Fibroblast of lung (primary cell): ENCODE measurements at regions not wholly inside any gene's neighbourhood (a gene's known extent, or its start where the extent isn't known, plus 50 kb on each side); places are given as distances from the start of the nearest gene placed in this dataset.

Source experiments
- CTCF ChIP-seq, 2 donors: IDR thresholded peaks in 1 of 2; conservative IDR thresholded peaks in 1 of 2; 1 replicate in 1 of 2; 2 replicates in 1 of 2; pipeline ENCODE4 v1.5.1; 2011 to 2012; ENCODE audit warnings: low read length in 2 of 2, control low read depth in 1 of 2, inconsistent platforms in 1 of 2, low read depth in 1 of 2, mild to moderate bottlenecking in 1 of 2
- EZH2 ChIP-seq: IDR thresholded peaks from 2 replicates; pipeline ENCODE4 v1.5.1; 2012; ENCODE audit warnings: low read length, control low read depth, mild to moderate bottlenecking; ENCODE audit errors: missing control alignments

DNA sequence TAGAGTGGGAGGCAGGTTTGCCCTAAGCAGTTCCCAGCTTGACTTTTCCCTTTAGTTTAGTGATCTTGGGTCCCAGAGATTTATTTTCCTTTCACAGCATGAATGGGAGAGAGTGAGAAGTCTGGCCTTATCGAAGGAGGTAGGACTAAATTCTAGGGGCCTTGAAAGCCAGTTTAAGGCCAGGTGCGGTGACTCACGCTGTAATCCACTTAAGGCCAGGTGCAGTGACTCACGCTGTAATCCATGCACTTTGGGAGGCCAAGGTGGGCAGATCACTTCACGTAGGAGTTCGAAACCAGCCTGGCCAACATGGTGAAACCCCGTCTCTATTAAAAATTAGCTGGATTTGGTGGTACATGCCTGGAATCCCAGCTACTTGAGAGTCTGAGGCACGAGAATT is 392.2 kb downstream of the ACTR3B start:
- TF ChIP-seq CTCF (conservative IDR thresholded peaks at IDR 0.05 in 1 of 2, IDR thresholded peaks at IDR 0.05 in 1 of 2; ENCODE audit: low read depth in 1 of 2, low read length in 2 of 2) (no peak), EZH2 (no peak)
